Brain microvascular endothelial cell (primary cell): ENCODE measurements at regions not wholly inside any gene's neighbourhood (a gene's known extent, or its start where the extent isn't known, plus 50 kb on each side); places are given as distances from the start of the nearest gene placed in this dataset.

Source experiments
- DNase-seq: peaks from one replicate; pipeline ENCODE4 v3.0.0-alpha.2; 2020
- H3K27ac ChIP-seq: fragments of 250-450 bp; sonication (Bioruptor Pico); 2 replicates; pipeline ENCODE4 v1.5.1; 2020; ENCODE audit warnings: mild to moderate bottlenecking, moderate library complexity
- H3K27me3 ChIP-seq: fragments of 250-450 bp; sonication (Bioruptor Pico); replicated peaks from 2 replicates; pipeline ENCODE4 v1.5.1; 2020; ENCODE audit warnings: mild to moderate bottlenecking
- H3K36me3 ChIP-seq: fragments of 250-450 bp; sonication (Bioruptor Pico); replicated peaks from 2 replicates; pipeline ENCODE4 v1.5.1; 2020; ENCODE audit warnings: mild to moderate bottlenecking
- H3K4me3 ChIP-seq: 2 replicates; pipeline ENCODE4 v1.5.1; 2011; ENCODE audit warnings: low read depth, mild to moderate bottlenecking, control low read depth, low read length, moderate library complexity
- in situ Hi-C: cut with HindIII; loops from 2 replicates; pipeline ENCODE4 v1.10.0; 2017; ENCODE audit warnings: low sequenced_read_pairs, low pct_ligation_motif_present
- TF ChIP-seq, protein P1 (sequence below): IDR thresholded peaks from 2 replicates; pipeline ENCODE4 v1.5.1; 2011; ENCODE audit warnings: low read depth, mild to moderate bottlenecking, moderate library complexity, low read length, control low read depth, inconsistent platforms; ENCODE audit errors: missing control alignments

DNA sequence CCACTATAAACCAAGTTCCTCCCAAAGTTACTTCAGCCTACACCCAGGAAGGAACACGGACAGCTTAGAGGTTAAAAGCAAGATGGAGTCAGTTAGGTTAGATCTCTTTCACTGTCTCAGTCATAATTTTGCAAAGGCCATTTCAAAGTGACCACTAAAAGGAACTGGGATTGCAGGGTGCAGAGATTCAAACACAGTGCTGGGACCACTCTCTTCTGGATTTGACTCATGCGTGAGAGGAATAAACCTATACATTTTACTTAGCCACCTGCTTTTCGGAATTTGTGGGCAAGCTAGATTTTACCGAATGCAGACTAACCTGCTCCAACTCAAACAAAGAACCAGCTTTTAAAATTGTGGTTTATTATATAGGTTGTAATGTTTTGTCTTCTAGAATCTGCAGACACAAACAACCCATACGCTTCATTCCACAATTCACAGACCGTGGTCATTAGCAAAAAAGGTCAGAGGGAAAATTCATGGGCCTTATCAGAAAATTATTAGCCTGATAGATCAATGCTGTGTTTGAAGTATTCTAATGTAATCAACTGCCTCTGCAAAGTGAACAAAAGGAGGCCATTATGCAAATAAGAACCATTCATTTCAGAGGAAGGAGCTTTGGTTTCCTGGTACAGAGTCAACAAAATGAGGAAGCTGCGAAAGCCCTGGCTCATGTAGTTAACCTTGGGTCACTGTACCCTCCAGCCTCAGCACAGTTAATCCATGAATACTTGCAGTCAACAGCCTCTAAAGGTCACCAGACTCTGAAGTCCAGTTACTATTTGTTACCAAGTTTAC lies 342.7 kb upstream of the KLF6 start:
- in situ Hi-C loops: no loop called here
- TF ChIP-seq, protein P1, sequence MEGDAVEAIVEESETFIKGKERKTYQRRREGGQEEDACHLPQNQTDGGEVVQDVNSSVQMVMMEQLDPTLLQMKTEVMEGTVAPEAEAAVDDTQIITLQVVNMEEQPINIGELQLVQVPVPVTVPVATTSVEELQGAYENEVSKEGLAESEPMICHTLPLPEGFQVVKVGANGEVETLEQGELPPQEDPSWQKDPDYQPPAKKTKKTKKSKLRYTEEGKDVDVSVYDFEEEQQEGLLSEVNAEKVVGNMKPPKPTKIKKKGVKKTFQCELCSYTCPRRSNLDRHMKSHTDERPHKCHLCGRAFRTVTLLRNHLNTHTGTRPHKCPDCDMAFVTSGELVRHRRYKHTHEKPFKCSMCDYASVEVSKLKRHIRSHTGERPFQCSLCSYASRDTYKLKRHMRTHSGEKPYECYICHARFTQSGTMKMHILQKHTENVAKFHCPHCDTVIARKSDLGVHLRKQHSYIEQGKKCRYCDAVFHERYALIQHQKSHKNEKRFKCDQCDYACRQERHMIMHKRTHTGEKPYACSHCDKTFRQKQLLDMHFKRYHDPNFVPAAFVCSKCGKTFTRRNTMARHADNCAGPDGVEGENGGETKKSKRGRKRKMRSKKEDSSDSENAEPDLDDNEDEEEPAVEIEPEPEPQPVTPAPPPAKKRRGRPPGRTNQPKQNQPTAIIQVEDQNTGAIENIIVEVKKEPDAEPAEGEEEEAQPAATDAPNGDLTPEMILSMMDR: no peak

DNA sequence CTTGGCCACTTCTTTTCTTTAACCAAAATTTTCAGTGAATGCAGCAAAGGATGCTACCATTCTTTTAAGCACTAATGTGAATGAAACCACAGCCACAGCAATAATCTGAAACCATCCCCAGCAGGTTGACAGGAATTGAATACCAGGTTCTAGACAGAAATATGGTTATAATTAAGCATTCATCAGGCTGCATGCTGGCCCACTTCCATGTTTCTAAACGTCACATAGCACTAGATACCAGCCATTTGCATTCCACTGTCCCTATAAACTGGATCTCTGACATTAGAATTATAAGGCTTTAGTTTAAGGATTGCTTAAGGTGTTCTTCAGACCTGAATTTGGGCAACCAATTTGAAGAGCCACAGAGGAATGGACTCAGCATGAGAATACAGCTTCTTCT lies 340.8 kb upstream of the KLF6 start:
- Histone ChIP-seq H3K27ac (no peak overlapping the region), H3K36me3 (no peaks in the 10 kb centered on the region), H3K4me3 (no peak overlapping the region), H3K27me3 (no peaks in the 10 kb centered on the region)
- in situ Hi-C loops: no loop called here
- no peak for DNase-seq
- TF ChIP-seq, protein P1: no peak

More for the DNA sequence above, 342.7 kb upstream of the KLF6 start:
- Histone ChIP-seq H3K27me3 (no peaks in the 10 kb centered on the region), H3K36me3 (no peaks in the 10 kb centered on the region), H3K4me3 (no peak overlapping the region), H3K27ac (no peak overlapping the region)
- no peak for DNase-seq

DNA sequence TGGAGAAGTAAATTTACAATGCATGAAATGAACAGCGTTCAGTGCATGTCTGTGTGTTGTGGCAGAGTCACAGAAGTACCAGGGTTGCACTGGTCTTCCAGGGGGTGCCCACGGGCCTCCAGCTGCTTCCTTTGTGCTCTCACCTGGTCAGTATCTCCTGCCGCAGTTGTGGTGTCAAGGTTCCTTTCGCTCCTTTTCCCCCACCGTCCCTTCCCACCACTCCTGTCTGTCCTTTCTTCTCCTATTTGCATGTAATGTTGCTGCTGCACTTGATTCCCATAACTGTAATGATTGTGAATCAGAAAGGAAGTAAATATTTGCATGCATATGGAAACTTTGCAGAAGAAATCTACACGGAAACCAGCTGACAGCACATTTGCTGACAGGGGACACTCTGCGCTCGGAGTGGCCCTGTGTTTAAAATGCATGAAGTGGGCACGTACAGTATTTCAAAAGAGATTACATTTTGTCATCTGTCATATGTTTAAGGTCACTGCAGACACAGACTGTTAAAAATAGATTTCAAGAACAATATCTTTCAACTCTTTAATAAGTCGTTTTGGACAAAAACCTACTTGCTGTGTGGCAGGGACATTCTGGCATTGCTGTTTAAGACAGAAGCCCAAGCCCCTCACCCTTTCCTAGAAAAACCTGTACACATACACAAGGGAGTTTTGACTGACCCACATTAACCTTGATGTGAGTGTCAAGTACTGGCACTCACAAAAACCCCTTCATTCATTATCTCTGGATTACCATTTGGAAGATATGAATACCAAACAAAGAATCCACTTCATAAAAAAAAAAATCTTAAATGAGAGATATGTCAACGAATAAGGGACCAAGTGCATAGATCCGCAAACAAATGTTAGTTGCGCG lies 336.7 kb upstream of the KLF6 start:
- in situ Hi-C loops: no loop called here
- Histone ChIP-seq H3K27me3 (no peaks in the 10 kb centered on the region), H3K36me3 (no peaks in the 10 kb centered on the region), H3K4me3 (no peak overlapping the region), H3K27ac (no peak overlapping the region)
- TF ChIP-seq, protein P1: no peak
- no peak for DNase-seq

DNA sequence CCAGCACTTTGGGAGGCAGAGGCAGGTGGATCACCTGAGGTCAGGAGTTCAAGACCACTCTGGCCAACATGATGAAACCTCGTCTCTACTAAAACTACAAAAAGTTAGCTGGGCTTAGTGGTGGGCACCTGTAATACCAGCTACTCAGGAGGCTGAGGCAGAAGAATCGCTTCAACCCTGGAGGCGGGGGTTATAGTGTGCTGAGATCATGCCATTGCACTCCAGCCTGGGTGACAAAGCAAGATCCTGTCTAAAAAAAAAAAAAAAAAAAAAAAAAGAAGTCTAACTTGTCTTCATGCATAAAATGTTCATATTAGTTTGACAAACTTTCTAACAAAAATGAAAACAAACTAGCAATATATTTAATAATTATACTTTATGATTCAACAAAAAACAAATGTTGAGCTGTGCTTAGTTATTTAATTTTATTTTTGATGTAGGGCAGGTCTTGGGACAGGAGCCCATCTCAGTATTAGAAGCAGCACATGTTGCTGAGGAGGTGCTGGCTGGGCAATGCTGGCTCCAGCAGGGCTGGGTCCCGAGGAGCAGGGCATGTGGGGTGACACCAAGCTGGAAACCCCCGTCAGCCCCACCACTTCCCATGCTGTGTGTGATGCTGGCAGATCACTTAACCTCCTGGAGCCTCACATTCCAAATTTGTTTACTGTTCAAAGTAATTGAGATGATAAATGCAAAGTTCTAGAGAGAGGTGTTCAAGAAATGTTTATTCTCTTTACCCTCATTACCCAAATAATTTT lies 335.3 kb upstream of the KLF6 start:
- Histone ChIP-seq H3K27ac (no peak overlapping the region), H3K36me3 (no peaks in the 10 kb centered on the region), H3K4me3 (no peak overlapping the region), H3K27me3 (no peaks in the 10 kb centered on the region)
- DNase-seq: no peak
- TF ChIP-seq, protein P1: no peak
- in situ Hi-C loops: no loop called here

DNA sequence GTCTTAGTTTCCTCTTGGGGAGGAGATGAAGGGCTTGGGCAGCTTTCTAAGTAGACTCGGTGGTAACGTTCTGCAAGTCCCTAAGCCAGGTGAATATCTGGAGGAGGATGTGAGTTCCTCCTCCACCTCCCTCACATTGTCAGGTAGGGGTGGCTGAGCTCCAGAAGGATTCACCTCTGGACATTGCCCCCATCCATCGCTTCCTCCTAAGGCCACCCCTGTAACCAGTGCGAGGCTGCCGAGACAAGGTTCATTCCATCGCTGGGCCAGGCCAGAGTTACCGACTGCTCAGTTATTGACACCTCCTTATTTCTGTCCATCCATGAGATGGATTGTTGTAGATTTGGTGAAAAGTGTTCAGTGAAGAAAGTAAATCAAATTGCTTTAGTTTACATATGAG lies 334.1 kb upstream of the KLF6 start:
- no peaks in the 10 kb centered on the region for H3K36me3 ChIP-seq
- DNase-seq: no peak
- H3K27me3 ChIP-seq: no peaks in the 10 kb centered on the region
- no peak overlapping the region for H3K4me3 ChIP-seq
- in situ Hi-C loops: no loop called here
- H3K27ac ChIP-seq: no peak overlapping the region
- TF ChIP-seq, protein P1: no peak
